GM12878 (cell line): ENCODE measurements at regions not wholly inside any gene's neighbourhood (a gene's known extent, or its start where the extent isn't known, plus 50 kb on each side); places are given as distances from the start of the nearest gene placed in this dataset.

Source experiments
- ATAC-seq: fragments of 200-7000 bp; cut with Tn5 transposase; 3 replicates; pipeline ENCODE4 v1.9.1; 2020; ENCODE audit warnings: mild to moderate bottlenecking, moderate library complexity
- BruUV-seq: library from RNA; stranded (reverse); fragments of 400-500 nt; replicated peaks from 2 replicates; lab custom pipeline; 2021; lab: Mats Ljungman, UMichigan
- CTCF ChIA-PET: fragments of 300-600 bp; sonication (Branson Sonifier 250); formaldehyde crosslinking; extraction: SDS; loops from one replicate; lab custom pipeline; 2021; ENCODE audit warnings: inconsistent platforms; lab: Yijun Ruan, JAX
- POLR2A ChIA-PET: fragments of 350-600 bp; formaldehyde crosslinking; extraction: SDS; loops from one replicate; lab custom pipeline; 2021; ENCODE audit warnings: inconsistent platforms; lab: Charles Lee
- RAD21 ChIA-PET: fragments of 300-600 bp; sonication (Branson Sonifier 250); formaldehyde crosslinking; loops from one replicate; lab custom pipeline; 2023; ENCODE audit warnings: antibody characterized with exemption; ENCODE audit not compliant: unreplicated experiment; lab: Charles Lee
- SMC1A ChIA-PET: fragments of 300-600 bp; sonication (Branson Sonifier 250); formaldehyde crosslinking; loops from one replicate; lab custom pipeline; 2023; ENCODE audit not compliant: unreplicated experiment, uncharacterized antibody; lab: Charles Lee
- DNase-seq: peaks from one replicate; pipeline ENCODE4 v3.0.0-alpha.2; 2011; ENCODE audit warnings: low read depth, low spot score
- FAIRE-seq: peaks from 3 replicates; lab custom pipeline; 2011; peaks lifted over from hg19 to GRCh38; lab: Jason Lieb, UNC
- H2AFZ ChIP-seq: 2 replicates; pipeline ENCODE4 v1.6.0; 2011; ENCODE audit warnings: low read depth, low read length, control low read depth; ENCODE audit not compliant: control insufficient read depth
- H3K27ac ChIP-seq: 2 replicates; pipeline ENCODE4 v1.5.1; 2011; ENCODE audit warnings: control low read depth; ENCODE audit not compliant: control insufficient read depth, insufficient read depth
- H3K27me3 ChIP-seq, 2 experiments: replicated peaks in 1 of 2; 2 replicates each; pipeline versions ENCODE4 v1.6.0 to v1.6.1; 2011; ENCODE audit warnings: low read length in 1 of 2; ENCODE audit not compliant: control insufficient read depth in 2 of 2, insufficient read depth in 2 of 2
- H3K36me3 ChIP-seq, 2 experiments: 2 replicates each; pipeline ENCODE4 v1.5.1; 2011; ENCODE audit warnings: low read length in 1 of 2; ENCODE audit not compliant: control insufficient read depth in 2 of 2, insufficient read depth in 2 of 2
- H3K4me1 ChIP-seq: 2 replicates; pipeline ENCODE4 v1.6.1; 2011; ENCODE audit warnings: mild to moderate bottlenecking, low read length, moderate library complexity, mixed read lengths; ENCODE audit not compliant: control insufficient read depth, insufficient read depth
- H3K4me2 ChIP-seq: 2 replicates; pipeline ENCODE4 v1.6.0; 2011; ENCODE audit warnings: control low read depth; ENCODE audit not compliant: control insufficient read depth, insufficient read depth
- H3K4me3 ChIP-seq: fragments of 200-600 bp; sonication (generic); 2 replicates; pipeline ENCODE4 v1.5.1; 2016
- H3K79me2 ChIP-seq: 2 replicates; pipeline ENCODE4 v1.6.0; 2011; ENCODE audit warnings: low read length; ENCODE audit not compliant: control insufficient read depth, insufficient read depth
- H3K9ac ChIP-seq: 2 replicates; pipeline ENCODE4 v1.8.0; 2011; ENCODE audit warnings: low read length, control low read depth, mixed read lengths; ENCODE audit not compliant: control insufficient read depth, insufficient read depth
- H3K9me3 ChIP-seq: replicated peaks from 3 replicates; pipeline ENCODE4 v1.5.1; 2011; ENCODE audit warnings: mild to moderate bottlenecking, low read length; ENCODE audit not compliant: control insufficient read depth, insufficient read depth
- H4K20me1 ChIP-seq: 2 replicates; pipeline ENCODE4 v1.6.0; 2011; ENCODE audit not compliant: control insufficient read depth, insufficient read depth
- EP300 ChIP-seq, 2 experiments: fragments of 150-350 bp in 1 of 2; IDR thresholded peaks; 2 replicates each; pipeline ENCODE4 v1.6.1; 2011 to 2012; ENCODE audit warnings: low read depth in 2 of 2, low read length in 2 of 2, borderline replicate concordance in 1 of 2, improper control_type of control experiment in 1 of 2, inconsistent platforms in 1 of 2; ENCODE audit not compliant: control insufficient read depth in 1 of 2
- FOS ChIP-seq: IDR thresholded peaks from 3 replicates; pipeline ENCODE4 v1.6.1; 2011; ENCODE audit warnings: borderline replicate concordance; ENCODE audit not compliant: insufficient read length; ENCODE audit errors: extremely low read depth
- RUNX3 ChIP-seq: IDR thresholded peaks from 2 replicates; pipeline ENCODE4 v1.6.1; 2012; ENCODE audit warnings: low read length, inconsistent platforms
- YY1 ChIP-seq: IDR thresholded peaks from 2 replicates; pipeline ENCODE4 v1.6.1; 2011; ENCODE audit warnings: low read depth, mild to moderate bottlenecking, low read length
- WGBS: methylation state at CpG from one replicate; pipeline ENCODE4 v1.1.6; 2016; ENCODE audit warnings: low lambda C conversion rate; ENCODE audit not compliant: insufficient replicate concordance, insufficient coverage; ENCODE audit errors: missing lambda C conversion rate; 5-methylcytosine and 5-hydroxymethylcytosine counted together
- in situ Hi-C: fragments of 300-500 bp; cut with MboI; formaldehyde crosslinking; loops from 9 replicates; pipeline ENCODE4 v1.14.3; 2018; ENCODE audit warnings: mixed read lengths
- intact Hi-C: fragments of 100-400 bp; cut with micrococcal nuclease; formaldehyde crosslinking; loops from one replicate; pipeline ENCODE4 v1.14.2; 2022; ENCODE audit not compliant: unreplicated experiment
- TF ChIP-seq, protein P1 (sequence below): IDR thresholded peaks from 2 replicates; pipeline ENCODE4 v1.6.1; 2011; ENCODE audit warnings: borderline replicate concordance, low read depth, mild to moderate bottlenecking, moderate library complexity, low read length; ENCODE audit not compliant: insufficient read depth, poor library complexity, severe bottlenecking

DNA sequence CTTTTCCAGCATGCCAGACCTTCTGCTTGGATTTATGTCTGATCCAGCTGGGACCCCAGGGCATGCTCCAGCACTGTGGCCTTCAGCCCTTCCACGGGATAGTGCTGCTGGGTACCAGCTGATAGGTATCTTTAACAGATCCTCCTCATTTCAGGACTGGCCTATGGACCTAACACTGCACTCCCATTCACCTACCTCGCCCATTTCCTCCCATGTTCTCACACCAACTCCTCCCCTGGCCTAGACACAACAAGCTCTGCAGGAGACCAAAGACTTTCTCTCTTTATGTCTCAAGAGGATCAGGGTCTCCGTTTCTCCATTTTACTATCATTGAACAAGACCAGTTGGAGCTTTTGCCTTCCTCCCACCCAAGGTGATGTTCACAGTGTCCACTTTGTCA, 140.0 kb upstream of the TMCC3 start (continued):
- TF ChIP-seq, protein P1, sequence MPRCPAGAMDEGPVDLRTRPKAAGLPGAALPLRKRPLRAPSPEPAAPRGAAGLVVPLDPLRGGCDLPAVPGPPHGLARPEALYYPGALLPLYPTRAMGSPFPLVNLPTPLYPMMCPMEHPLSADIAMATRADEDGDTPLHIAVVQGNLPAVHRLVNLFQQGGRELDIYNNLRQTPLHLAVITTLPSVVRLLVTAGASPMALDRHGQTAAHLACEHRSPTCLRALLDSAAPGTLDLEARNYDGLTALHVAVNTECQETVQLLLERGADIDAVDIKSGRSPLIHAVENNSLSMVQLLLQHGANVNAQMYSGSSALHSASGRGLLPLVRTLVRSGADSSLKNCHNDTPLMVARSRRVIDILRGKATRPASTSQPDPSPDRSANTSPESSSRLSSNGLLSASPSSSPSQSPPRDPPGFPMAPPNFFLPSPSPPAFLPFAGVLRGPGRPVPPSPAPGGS, result no peak
- no peak for TF ChIP-seq FOS
- TF ChIP-seq RUNX3, result no peak

DNA sequence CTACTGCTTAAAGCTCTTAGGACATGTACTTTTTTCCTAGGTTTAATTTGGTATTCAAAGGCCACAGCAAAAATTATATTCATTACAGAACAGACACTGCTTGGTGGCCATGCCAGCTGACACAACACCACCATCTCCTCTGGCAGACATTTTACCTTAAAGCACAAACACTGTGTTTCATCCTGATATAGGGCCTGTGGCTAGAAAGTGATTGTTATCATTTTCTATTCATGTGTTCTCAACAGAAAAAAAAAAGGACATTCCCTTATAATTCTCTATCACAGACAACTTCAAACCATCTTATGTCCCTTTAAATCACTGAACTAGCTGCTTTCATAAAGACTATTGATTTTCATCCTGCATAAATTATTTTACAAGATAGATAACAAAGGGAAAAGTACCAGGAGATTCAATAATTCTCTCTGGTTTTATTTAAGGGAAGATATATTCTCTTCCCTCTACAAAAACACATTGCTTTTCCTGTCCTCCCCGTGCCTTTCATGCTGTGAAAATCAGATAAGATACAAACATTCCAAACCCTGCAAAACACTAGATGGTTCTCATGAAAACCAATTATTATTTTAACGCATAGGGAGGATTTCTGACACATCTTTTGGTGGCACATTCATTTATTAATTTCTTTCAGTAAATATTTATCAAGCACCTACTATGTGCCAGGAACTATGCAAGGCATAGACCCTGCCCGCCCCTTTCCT, 139.3 kb upstream of the TMCC3 start:
- 94% methylated on average over 3 of the region's 3 CpGs for WGBS
- H4K20me1 ChIP-seq, result no peaks in the 10 kb centered on the region

More for the DNA sequence above, 139.3 kb upstream of the TMCC3 start:
- ChIA-PET POLR2A (interaction anchor here (2.1 to 2.5 kb wide), 2 partner anchors 19 to 20 kb away, joined by 9 to 10 read pairs; no protein-coding TSS in a partner anchor), CTCF (interaction anchor here (0.7 to 2.5 kb wide), 4 partner anchors 12 to 86 kb away, joined by 3 to 8 read pairs (median 5); no protein-coding TSS in a partner anchor), SMC1A (interaction anchor here (0.8 to 2.9 kb wide), 10 partner anchors 9 to 86 kb away, joined by 3 to 12 read pairs (median 5); no protein-coding TSS in a partner anchor), RAD21 (interaction anchor here (1.2 to 2.8 kb wide), 6 partner anchors 17 to 84 kb away, joined by 4 to 10 read pairs (median 4); no protein-coding TSS in a partner anchor)
- DNase-seq, result no peak
- H2AFZ ChIP-seq, result no peak overlapping the region
- H3K4me1 ChIP-seq, result peaks cover 16% of the 10 kb centered on the region
- 0 out of 2 replicates have a peak, but pooled peaks have one; percentile 13 for TF ChIP-seq YY1
- no peak for TF ChIP-seq EP300 (IDR thresholded peaks at IDR 0.05; ENCODE audit: borderline replicate concordance in 1 of 2, control insufficient read depth in 1 of 2, low read depth in 2 of 2, low read length in 2 of 2)
- in situ Hi-C loops, result no loop called here
- H3K79me2 ChIP-seq, result peaks cover 71% of the 10 kb centered on the region
- no peak overlapping the region for H3K4me2 ChIP-seq
- no peak overlapping the region for H3K9ac ChIP-seq
- intact Hi-C loops, result no loop called here
- H3K9me3 ChIP-seq, result no peaks in the 10 kb centered on the region; the same call in 1 of the 3 replicates
- ATAC-seq, result no peak
- FAIRE-seq, result no peak
- no peaks in the 10 kb centered on the region for H3K27me3 ChIP-seq
- peaks cover 8 to 23% of the 10 kb centered on the region in 2 experiments for H3K36me3 ChIP-seq
- TSS peak; percentile 13 for BruUV-seq
- no peak overlapping the region for H3K27ac ChIP-seq
- H3K4me3 ChIP-seq, result no peak overlapping the region
